ENCODE measurements at regions not wholly inside any gene's neighbourhood (a gene's known extent, or its start where the extent isn't known, plus 50 kb on each side); places are given as distances from the start of the nearest gene placed in this dataset.

DNA sequence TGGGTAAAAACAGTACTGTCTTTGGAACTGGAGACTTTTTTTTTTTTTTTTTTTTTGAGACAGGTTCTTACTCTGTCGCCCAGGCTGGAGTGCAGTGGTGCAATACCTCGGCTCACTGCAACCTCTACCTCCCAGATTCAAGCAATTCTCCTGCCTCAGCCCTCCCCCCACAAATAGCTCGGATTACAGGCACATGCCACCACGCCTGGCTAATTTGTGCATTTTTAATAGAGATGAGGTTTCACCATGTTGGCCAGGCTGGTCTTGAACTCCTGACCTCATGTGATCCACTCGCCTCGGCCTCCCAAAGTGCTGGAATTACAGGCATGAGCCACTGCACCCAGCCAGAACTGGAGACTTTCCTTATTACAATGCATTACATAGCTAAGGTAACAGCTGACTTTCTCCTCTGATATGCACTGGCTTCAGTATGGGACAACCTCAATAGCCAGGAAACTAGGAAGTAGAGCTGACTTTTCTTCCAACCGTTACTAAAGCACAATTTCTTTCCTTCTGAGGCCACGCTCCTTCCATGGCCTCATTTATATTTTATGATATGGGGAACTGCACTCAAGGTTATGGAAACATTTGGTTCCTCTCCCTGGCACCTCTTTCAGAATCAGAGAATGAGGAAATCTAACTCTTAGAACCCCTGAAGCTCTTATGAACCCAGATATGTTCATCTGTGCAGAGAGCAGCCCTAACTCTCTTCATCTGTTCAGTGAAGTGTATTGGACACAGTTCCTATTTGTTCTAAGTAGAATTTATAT, 53.5 kb upstream of the FAM9B start:
- TF ChIP-seq, protein P1, sequence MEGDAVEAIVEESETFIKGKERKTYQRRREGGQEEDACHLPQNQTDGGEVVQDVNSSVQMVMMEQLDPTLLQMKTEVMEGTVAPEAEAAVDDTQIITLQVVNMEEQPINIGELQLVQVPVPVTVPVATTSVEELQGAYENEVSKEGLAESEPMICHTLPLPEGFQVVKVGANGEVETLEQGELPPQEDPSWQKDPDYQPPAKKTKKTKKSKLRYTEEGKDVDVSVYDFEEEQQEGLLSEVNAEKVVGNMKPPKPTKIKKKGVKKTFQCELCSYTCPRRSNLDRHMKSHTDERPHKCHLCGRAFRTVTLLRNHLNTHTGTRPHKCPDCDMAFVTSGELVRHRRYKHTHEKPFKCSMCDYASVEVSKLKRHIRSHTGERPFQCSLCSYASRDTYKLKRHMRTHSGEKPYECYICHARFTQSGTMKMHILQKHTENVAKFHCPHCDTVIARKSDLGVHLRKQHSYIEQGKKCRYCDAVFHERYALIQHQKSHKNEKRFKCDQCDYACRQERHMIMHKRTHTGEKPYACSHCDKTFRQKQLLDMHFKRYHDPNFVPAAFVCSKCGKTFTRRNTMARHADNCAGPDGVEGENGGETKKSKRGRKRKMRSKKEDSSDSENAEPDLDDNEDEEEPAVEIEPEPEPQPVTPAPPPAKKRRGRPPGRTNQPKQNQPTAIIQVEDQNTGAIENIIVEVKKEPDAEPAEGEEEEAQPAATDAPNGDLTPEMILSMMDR (IDR thresholded peaks at IDR 0.05; ENCODE audit: insufficient read depth, low read depth, low read length), result no peak
- no peak for DNase-seq (ENCODE audit: low read depth)
- no peak overlapping the region for H3K4me3 ChIP-seq (ENCODE audit: low read depth, low read length)

DNA sequence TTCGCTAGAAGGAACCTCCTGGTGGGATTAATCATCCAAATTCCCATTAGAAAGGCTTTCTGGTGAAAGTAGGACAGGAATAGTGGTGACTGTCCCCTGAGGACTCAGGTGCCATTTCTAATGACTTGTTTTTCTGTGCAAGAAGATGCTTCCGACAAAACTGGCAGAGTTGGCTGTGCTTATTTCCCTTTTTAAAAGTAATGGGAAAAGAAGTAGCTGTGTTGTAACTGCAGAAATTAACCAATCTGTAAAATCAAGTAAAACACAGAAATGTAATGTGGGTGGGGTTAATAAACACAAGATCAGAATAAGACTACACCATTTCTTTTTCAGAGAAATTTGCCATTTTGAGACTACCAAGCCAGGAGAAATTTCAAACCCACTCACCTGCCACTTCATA, 55.0 kb upstream of the FAM9B start:
- DNase-seq (ENCODE audit: low read depth), result no peak
- TF ChIP-seq, protein P1 (IDR thresholded peaks at IDR 0.05; ENCODE audit: insufficient read depth, low read depth, low read length), result no peak
- no peak overlapping the region for H3K4me3 ChIP-seq (ENCODE audit: low read depth, low read length)

DNA sequence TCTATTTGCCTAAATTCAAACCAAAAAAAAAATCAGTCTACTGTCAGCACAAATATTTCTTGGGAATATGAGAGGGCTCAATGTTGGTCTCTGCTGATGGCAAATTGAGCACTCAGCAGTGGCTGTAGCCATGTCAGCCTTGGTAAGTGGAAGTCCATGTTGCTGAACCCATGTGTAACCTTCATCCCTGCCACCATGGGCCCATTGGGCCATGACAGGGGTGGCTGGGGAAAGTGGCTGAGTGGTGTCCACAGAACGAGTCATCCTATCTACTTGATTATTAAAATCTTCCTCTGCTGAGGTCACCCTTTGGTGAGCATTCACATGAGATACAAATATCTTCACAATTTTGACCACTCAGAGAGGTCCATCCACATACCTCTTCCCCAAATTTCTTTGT, 56.8 kb upstream of the FAM9B start:
- TF ChIP-seq, protein P1 (IDR thresholded peaks at IDR 0.05; ENCODE audit: insufficient read depth, low read depth, low read length), result no peak
- no peak overlapping the region for H3K4me3 ChIP-seq (ENCODE audit: low read depth, low read length)
- no peak for DNase-seq (ENCODE audit: low read depth)

DNA sequence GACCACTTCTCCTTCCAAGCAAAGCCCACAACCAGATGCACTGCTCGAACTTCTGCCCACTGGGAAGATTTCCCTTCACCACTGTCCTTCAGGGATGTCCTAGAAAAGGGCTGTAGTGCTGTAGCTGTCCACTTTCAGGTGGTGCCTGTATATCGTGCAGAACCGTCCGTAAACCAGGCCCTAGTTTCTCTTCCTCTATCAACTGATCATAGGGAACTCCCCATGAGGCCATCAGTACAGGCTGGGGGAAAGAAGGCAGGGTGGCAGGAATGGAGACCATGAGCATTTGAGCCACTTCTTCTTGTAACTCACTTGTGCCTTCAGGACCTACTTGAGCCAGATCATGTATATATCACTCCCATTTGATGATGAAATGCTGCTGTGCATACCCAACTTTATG, 57.3 kb upstream of the FAM9B start:
- DNase-seq (ENCODE audit: low read depth), result no peak
- TF ChIP-seq, protein P1 (IDR thresholded peaks at IDR 0.05; ENCODE audit: insufficient read depth, low read depth, low read length), result no peak
- H3K4me3 ChIP-seq (ENCODE audit: low read depth, low read length), result no peak overlapping the region

DNA sequence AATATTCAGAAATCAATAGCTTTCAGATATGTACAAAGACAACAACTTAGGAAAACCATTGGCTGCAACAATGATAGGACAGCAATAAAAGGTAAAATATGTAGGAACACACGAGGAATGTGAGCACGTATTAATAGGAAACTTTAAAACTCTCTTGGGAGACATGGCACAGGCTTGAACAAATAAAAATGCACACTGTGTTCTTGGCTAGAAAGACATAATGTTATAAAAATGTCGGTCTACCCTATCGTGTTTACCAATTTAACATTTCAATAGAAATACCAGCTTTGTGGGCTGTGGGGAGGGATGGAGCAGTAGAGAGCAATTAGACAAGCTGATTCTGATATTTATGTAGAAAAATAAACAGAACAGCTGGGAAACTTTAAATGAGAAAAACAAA, 69.0 kb upstream of the FAM9B start:
- no peak overlapping the region for H3K4me3 ChIP-seq (ENCODE audit: low read depth, low read length)
- TF ChIP-seq, protein P1 (IDR thresholded peaks at IDR 0.05; ENCODE audit: insufficient read depth, low read depth, low read length), result no peak
- peak; percentile 5 for DNase-seq (ENCODE audit: low read depth)

DNA sequence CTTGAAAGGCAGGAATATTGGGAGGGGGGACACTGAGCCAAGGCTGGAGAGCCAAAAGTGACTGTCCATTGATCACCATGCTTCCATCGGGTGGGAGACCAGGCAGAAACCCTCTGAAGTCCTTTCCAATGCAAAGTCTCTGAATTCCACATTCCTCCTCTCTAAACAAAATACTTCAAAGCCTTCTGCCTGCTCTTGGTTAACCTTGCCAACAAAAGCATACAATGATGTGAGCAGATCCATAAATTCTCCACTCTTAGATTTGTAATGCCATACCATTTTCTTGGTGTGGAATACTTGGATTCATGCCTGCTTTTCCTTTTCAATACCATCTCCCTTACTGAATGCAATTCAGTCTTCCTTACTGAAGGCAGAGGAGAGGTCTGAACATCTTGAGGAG, 74.1 kb upstream of the FAM9B start:
- DNase-seq (ENCODE audit: low read depth), result no peak
- TF ChIP-seq, protein P1 (IDR thresholded peaks at IDR 0.05; ENCODE audit: insufficient read depth, low read depth, low read length), result no peak
- no peak overlapping the region for H3K4me3 ChIP-seq (ENCODE audit: low read depth, low read length)

DNA sequence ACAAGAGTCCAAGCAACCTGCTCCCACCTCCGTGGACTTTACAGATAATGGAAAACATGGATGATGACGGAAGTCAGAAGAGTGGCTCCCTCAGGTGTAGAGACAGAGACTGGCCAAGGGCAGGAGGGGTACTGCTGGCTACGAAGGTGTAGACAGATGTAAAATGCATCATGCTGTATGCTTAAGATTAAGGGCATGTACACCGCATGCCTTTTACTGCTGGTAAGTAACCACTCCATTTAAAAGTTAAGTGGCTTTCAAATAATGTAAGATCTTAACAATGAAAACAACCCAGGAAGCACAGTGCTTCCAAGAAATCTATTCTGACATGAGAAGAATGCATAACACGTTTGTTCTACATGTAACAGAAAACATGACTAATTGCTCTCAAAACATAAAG, 76.9 kb upstream of the FAM9B start:
- no peak overlapping the region for H3K4me3 ChIP-seq (ENCODE audit: low read depth, low read length)
- TF ChIP-seq, protein P1 (IDR thresholded peaks at IDR 0.05; ENCODE audit: insufficient read depth, low read depth, low read length), result no peak
- DNase-seq (ENCODE audit: low read depth), result peak; percentile 14
